ENCODE measurements at regions not wholly inside any gene's neighbourhood (a gene's known extent, or its start where the extent isn't known, plus 50 kb on each side); places are given as distances from the start of the nearest gene placed in this dataset.

- TF ChIP-seq CTCF (IDR thresholded peaks at IDR 0.05; ENCODE audit: low read depth, low read length) (no peak), MAX (IDR thresholded peaks at IDR 0.05; ENCODE audit: low read depth, low read length) (no peak)
- DNase-seq (ENCODE audit: low read depth) = no peak
- H3K4me3 ChIP-seq (ENCODE audit: low read depth, low read length) = no peak overlapping the region
Observed at GRCh38 chr6:1463275-1463674, 73.9 kb downstream of the FOXF2 start.

- H3K4me3 ChIP-seq (ENCODE audit: low read depth, low read length) = no peak overlapping the region
- no peak for DNase-seq (ENCODE audit: low read depth)
- TF ChIP-seq CTCF (IDR thresholded peaks at IDR 0.05; ENCODE audit: low read depth, low read length) (no peak), MYC (IDR thresholded peaks at IDR 0.05; ENCODE audit: low read depth, low read length) (no peak), MAX (IDR thresholded peaks at IDR 0.05; ENCODE audit: low read depth, low read length) (no peak), POLR2A (IDR thresholded peaks at IDR 0.05; ENCODE audit: extremely low read depth, insufficient read length) (no peak)
Observed at GRCh38 chr6:1463751-1464426, 74.5 kb downstream of the FOXF2 start.

GRCh38 chr6:1464781-1465370 is 75.5 kb downstream of the FOXF2 start:
- DNase-seq (ENCODE audit: low read depth) = no peak
- no peak overlapping the region for H3K4me3 ChIP-seq (ENCODE audit: low read depth, low read length)
- TF ChIP-seq MAX (IDR thresholded peaks at IDR 0.05; ENCODE audit: low read depth, low read length) = no peak
- no peak for TF ChIP-seq MYC (IDR thresholded peaks at IDR 0.05; ENCODE audit: low read depth, low read length)
- TF ChIP-seq POLR2A (IDR thresholded peaks at IDR 0.05; ENCODE audit: extremely low read depth, insufficient read length) = no peak
- no peak for TF ChIP-seq CTCF (IDR thresholded peaks at IDR 0.05; ENCODE audit: low read depth, low read length)

- H3K4me3 ChIP-seq (ENCODE audit: low read depth, low read length) = no peak overlapping the region
- no peak for TF ChIP-seq MYC (IDR thresholded peaks at IDR 0.05; ENCODE audit: low read depth, low read length)
- no peak for TF ChIP-seq POLR2A (IDR thresholded peaks at IDR 0.05; ENCODE audit: extremely low read depth, insufficient read length)
- TF ChIP-seq CTCF (IDR thresholded peaks at IDR 0.05; ENCODE audit: low read depth, low read length) = no peak
- TF ChIP-seq MAX (IDR thresholded peaks at IDR 0.05; ENCODE audit: low read depth, low read length) = no peak
- no peak for DNase-seq (ENCODE audit: low read depth)
Observed at GRCh38 chr6:1468126-1468525, 78.8 kb downstream of the FOXF2 start.

- TF ChIP-seq POLR2A (IDR thresholded peaks at IDR 0.05; ENCODE audit: extremely low read depth, insufficient read length) (no peak), MAX (IDR thresholded peaks at IDR 0.05; ENCODE audit: low read depth, low read length) (no peak), MYC (IDR thresholded peaks at IDR 0.05; ENCODE audit: low read depth, low read length) (no peak), CTCF (IDR thresholded peaks at IDR 0.05; ENCODE audit: low read depth, low read length) (no peak)
- DNase-seq (ENCODE audit: low read depth) = no peak
- no peak overlapping the region for H3K4me3 ChIP-seq (ENCODE audit: low read depth, low read length)
Observed at GRCh38 chr6:1470040-1470439, 80.7 kb downstream of the FOXF2 start.

Data from NB4 (cell line).